PFSK-1 (cell line): ENCODE measurements at regions not wholly inside any gene's neighbourhood (a gene's known extent, or its start where the extent isn't known, plus 50 kb on each side); places are given as distances from the start of the nearest gene placed in this dataset.

Experiments
- POLR2AphosphoS5 ChIP-seq: IDR thresholded peaks from 2 replicates; pipeline ENCODE4 v1.6.1; 2012; ENCODE audit warnings: low read depth, mild to moderate bottlenecking, control low read depth, low read length, moderate library complexity
- SIN3A ChIP-seq: IDR thresholded peaks from 2 replicates; pipeline ENCODE4 v1.6.1; 2012; ENCODE audit warnings: mild to moderate bottlenecking, low read length, moderate library complexity, borderline replicate concordance; ENCODE audit not compliant: insufficient read depth
- TF ChIP-seq, protein P1 (sequence below), 2 experiments: IDR thresholded peaks; 2 replicates each; pipeline versions ENCODE4 v1.6.1 to v1.8.0; 2011 to 2012; ENCODE audit warnings: low read depth in 2 of 2, low read length in 2 of 2, control low read depth in 1 of 2, inconsistent platforms in 1 of 2, mild to moderate bottlenecking in 1 of 2, moderate library complexity in 1 of 2; ENCODE audit not compliant: insufficient read depth in 1 of 2

DNA sequence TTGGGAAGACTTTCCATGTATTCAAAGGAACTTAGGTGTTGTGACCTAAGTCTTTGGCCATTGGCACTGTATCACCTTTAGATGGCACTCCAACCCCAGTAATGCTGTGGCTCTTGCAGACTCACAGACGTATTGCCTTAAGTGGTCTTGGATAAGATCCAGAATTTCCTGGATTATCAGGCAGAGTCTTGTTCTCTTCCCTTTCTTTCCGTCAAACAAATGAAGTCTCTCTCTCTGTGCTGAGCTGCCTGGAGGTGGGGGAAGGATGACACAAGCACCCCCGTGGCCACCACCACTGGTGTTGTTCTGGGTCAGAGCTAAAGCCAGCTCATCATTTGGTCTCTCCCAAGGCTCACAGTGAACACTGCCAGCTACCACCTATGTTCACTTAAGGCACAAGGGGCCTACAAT is 789.9 kb upstream of the KIF2B start:
- TF ChIP-seq, protein P1, sequence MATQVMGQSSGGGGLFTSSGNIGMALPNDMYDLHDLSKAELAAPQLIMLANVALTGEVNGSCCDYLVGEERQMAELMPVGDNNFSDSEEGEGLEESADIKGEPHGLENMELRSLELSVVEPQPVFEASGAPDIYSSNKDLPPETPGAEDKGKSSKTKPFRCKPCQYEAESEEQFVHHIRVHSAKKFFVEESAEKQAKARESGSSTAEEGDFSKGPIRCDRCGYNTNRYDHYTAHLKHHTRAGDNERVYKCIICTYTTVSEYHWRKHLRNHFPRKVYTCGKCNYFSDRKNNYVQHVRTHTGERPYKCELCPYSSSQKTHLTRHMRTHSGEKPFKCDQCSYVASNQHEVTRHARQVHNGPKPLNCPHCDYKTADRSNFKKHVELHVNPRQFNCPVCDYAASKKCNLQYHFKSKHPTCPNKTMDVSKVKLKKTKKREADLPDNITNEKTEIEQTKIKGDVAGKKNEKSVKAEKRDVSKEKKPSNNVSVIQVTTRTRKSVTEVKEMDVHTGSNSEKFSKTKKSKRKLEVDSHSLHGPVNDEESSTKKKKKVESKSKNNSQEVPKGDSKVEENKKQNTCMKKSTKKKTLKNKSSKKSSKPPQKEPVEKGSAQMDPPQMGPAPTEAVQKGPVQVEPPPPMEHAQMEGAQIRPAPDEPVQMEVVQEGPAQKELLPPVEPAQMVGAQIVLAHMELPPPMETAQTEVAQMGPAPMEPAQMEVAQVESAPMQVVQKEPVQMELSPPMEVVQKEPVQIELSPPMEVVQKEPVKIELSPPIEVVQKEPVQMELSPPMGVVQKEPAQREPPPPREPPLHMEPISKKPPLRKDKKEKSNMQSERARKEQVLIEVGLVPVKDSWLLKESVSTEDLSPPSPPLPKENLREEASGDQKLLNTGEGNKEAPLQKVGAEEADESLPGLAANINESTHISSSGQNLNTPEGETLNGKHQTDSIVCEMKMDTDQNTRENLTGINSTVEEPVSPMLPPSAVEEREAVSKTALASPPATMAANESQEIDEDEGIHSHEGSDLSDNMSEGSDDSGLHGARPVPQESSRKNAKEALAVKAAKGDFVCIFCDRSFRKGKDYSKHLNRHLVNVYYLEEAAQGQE (IDR thresholded peaks at IDR 0.05; ENCODE audit: insufficient read depth in 1 of 2, low read depth in 2 of 2, low read length in 2 of 2), result no peak
- TF ChIP-seq SIN3A (no peak), POLR2AphosphoS5 (no peak)
